NB4 (cell line): ENCODE measurements at regions not wholly inside any gene's neighbourhood (a gene's known extent, or its start where the extent isn't known, plus 50 kb on each side); places are given as distances from the start of the nearest gene placed in this dataset.

Experiments
- DNase-seq: peaks from one replicate; pipeline ENCODE4 v3.0.0; 2010; ENCODE audit warnings: low read depth
- H3K4me3 ChIP-seq: one replicate; pipeline ENCODE4 v1.5.1; 2011; ENCODE audit warnings: mild to moderate bottlenecking, low read depth, low read length, moderate library complexity
- MYC ChIP-seq: IDR thresholded peaks from 2 replicates; pipeline ENCODE4 v1.6.1; 2011; ENCODE audit warnings: low read depth, low read length
- POLR2A ChIP-seq: IDR thresholded peaks from 2 replicates; pipeline ENCODE4 v1.6.1; 2011; ENCODE audit warnings: mild to moderate bottlenecking; ENCODE audit not compliant: insufficient read length; ENCODE audit errors: extremely low read depth
- TF ChIP-seq, protein P1 (sequence below): IDR thresholded peaks from 2 replicates; pipeline ENCODE4 v1.6.1; 2011; ENCODE audit warnings: low read depth, low read length
- TF ChIP-seq, protein P2 (sequence below): IDR thresholded peaks from one replicate; pipeline ENCODE4 v1.5.1; 2012; ENCODE audit warnings: low read depth, low read length

DNA sequence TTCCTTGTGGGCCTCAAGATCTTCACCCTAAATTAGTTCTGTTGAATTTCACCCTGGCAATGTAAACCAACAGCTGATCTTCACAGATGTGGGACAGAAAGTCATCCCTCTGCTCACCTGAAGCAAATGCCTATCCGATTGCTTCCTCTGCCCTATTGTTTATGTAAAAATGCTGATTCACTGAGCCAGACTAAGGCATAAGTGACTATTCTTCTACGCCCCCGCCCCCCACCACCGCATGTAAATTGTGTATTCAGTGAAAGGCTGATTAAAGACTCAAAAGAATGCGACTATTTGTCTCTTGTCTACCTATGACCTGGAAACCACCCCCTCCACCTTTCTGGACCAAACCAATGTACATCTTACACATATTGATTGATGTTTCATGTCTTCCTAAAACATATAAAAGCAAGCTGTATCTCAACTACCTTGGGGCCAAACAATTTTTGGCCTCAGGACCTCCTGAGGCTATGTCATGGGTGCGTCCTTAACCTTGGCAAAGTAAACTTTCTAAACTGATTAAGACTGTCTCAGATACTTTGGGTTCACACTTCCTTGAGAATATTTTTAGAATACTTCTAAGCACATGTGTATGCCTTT lies 129.7 kb upstream of the BOD1 start:
- DNase-seq, result no peak
- TF ChIP-seq, protein P1, sequence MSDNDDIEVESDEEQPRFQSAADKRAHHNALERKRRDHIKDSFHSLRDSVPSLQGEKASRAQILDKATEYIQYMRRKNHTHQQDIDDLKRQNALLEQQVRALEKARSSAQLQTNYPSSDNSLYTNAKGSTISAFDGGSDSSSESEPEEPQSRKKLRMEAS, result no peak
- TF ChIP-seq, protein P2, sequence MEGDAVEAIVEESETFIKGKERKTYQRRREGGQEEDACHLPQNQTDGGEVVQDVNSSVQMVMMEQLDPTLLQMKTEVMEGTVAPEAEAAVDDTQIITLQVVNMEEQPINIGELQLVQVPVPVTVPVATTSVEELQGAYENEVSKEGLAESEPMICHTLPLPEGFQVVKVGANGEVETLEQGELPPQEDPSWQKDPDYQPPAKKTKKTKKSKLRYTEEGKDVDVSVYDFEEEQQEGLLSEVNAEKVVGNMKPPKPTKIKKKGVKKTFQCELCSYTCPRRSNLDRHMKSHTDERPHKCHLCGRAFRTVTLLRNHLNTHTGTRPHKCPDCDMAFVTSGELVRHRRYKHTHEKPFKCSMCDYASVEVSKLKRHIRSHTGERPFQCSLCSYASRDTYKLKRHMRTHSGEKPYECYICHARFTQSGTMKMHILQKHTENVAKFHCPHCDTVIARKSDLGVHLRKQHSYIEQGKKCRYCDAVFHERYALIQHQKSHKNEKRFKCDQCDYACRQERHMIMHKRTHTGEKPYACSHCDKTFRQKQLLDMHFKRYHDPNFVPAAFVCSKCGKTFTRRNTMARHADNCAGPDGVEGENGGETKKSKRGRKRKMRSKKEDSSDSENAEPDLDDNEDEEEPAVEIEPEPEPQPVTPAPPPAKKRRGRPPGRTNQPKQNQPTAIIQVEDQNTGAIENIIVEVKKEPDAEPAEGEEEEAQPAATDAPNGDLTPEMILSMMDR, result no peak
- TF ChIP-seq POLR2A, result no peak
- no peak overlapping the region for H3K4me3 ChIP-seq

DNA sequence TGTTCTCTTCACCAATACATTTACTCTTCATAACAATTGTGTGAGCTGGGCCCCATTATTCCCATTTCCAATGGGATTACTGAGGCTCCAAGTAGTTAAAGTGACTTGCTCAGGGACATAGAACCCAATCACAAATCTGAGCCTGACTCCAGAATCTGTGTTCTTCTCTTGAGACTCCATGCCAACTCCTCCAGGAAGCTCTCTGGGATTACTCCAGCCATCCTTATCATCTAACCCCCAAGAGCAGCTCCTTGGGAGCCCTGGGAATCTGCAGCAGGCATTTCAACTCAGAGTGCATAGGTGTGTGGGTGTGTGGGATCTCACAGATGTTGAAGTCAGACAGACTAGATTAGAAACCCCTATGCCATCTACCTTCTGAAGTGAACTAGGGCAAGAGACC lies 131.4 kb upstream of the BOD1 start:
- TF ChIP-seq POLR2A (no peak), MYC (no peak)
- TF ChIP-seq, protein P1, result no peak
- TF ChIP-seq, protein P2, result no peak
- no peak for DNase-seq
- no peak overlapping the region for H3K4me3 ChIP-seq

DNA sequence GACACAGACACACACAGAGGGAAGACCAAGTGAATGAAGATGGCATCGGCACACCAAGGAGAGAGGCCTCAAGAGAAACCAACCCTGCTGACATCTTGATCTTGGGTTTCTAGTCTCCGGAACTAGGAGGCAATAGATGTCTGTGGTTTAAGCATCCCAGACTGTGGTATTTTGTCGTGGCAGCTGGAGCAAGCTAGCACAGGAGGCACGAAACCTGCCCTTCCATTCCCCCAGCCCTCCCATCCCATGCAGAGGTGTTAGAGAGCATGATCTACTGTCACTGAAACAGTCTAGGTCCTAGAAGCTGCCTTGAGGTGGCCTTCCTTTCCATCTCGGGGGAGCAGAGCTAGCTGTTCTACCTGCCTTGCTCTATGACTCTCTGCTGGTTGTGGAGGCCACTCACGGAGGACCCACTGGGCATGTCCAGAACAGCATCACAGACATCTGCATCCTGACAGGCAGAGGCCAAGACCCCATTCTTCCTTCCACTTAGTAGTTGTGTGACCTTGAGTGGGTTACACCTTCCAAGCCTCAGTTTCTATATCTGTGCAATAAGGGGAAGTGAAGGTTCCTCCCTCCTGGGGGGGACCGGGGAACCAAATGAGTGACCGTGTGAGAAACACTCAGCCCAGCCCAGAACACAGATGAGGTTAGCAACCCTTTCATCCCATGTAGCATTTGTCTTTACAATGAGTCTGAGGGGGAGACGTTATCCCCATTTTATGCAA lies 134.3 kb upstream of the BOD1 start:
- no peak overlapping the region for H3K4me3 ChIP-seq
- DNase-seq, result no peak
- TF ChIP-seq POLR2A (no peak), MYC (no peak)
- TF ChIP-seq, protein P2, result no peak
- TF ChIP-seq, protein P1, result no peak

DNA sequence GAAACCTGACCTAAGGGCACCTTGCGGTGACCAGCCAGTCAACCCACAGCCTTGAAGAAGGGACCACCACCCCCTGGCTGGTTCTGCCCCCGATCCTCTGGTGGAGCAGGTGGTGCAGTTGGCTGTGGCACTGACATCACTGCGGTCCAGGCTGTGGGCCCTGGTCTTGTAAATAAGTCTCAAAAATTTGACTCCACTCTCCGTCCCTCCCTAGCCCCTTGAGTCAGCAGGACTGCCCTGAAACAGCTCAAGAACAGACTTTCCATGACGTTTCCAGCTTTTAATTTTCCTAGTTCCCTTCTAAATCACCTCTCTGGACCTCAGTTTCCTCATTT lies 134.8 kb upstream of the BOD1 start:
- H3K4me3 ChIP-seq, result no peak overlapping the region
- DNase-seq, result no peak
- TF ChIP-seq, protein P1, result no peak
- TF ChIP-seq MYC, result no peak
- TF ChIP-seq, protein P2, result no peak
- no peak for TF ChIP-seq POLR2A

DNA sequence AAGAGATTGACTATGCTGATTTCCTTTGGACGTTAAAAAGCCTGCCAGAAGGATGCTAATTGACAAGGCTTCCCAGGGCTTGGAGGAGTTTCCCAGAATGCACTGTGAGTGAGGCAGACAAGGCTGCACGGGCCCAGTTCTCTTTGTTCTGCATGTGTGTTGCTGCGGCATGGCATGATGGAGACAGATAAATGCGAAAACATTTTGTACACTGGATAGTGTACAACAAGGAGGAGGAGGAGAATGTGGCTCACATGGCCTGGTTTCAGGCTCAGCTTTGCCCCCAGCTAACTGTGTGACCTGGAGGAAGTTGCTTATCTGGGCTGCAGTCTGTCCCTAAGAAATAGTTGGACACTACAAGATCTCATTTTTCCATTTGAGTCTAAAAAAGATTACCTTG lies 135.5 kb upstream of the CPEB4 start:
- DNase-seq, result no peak
- H3K4me3 ChIP-seq, result no peak overlapping the region
- TF ChIP-seq POLR2A, result no peak
- TF ChIP-seq, protein P1, result no peak
- TF ChIP-seq, protein P2, result no peak
- no peak for TF ChIP-seq MYC
